HG03520 (cell line): ENCODE measurements at regions not wholly inside any gene's neighbourhood (a gene's known extent, or its start where the extent isn't known, plus 50 kb on each side); places are given as distances from the start of the nearest gene placed in this dataset.

ENCODE experiments used
- ATAC-seq: cut with Tn5 transposase; IDR thresholded peaks from one replicate; pipeline ENCODE4 v1.9.1; 2021; ENCODE audit warnings: mild to moderate bottlenecking, moderate library complexity; ENCODE audit not compliant: unreplicated experiment

DNA sequence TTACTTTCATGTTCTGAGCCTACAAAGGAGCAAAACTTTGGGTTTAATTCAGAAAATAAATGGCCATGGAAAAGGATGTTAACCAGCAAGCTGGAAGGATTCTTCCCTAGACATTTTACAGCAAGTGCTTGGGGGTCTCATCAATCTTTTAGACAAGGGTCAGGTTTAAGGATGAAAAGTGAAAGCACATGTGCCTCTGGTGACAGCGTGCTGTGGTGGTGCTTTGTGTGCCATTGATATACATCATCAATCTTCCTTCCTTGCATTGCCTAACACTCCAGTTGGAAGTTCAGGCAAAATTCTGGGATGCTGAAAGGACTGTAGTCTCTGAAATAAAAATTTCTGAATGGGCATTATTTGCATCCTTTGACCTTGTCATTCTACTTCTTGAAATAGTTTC, 171.2 kb downstream of the KCNE4 start:
- no peak for ATAC-seq

DNA sequence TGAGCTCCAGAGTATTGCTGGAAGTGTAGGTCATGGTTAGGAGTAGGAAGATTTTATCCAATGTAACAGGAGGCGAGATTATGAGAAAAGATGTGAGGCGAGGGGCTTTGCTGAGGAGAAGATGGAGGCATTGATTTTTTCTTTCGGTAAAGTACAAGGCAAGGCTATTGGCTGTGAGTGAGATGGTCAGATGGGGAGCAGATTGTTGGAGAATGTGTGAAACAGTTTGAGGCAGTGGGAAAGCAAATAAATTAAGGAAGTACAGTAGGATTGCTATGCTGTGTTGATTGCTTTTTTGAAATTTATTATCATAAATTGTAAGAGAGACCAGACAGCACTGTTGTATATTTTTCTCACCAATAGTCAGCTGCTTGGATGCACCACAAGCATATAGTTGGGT, 173.3 kb downstream of the KCNE4 start:
- no peak for ATAC-seq

DNA sequence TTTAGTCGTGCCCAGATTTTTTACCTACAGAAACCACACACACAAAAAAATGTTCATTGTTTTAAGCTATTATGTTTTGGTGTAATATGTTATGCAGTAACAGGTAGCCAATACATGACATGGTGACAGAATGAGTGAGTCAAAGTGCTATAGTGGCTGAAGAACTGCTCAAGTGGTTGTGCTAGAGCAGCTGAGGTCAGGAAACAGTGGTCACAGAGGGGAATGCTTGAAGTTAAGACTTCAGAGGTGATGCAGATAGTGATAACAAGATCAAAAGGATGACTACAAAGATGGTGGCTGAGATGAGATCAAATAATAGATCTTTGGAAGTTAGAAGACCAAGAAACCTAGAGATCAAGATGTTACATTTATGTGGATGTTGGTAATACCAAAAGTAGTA, 174.3 kb downstream of the KCNE4 start:
- no peak for ATAC-seq

DNA sequence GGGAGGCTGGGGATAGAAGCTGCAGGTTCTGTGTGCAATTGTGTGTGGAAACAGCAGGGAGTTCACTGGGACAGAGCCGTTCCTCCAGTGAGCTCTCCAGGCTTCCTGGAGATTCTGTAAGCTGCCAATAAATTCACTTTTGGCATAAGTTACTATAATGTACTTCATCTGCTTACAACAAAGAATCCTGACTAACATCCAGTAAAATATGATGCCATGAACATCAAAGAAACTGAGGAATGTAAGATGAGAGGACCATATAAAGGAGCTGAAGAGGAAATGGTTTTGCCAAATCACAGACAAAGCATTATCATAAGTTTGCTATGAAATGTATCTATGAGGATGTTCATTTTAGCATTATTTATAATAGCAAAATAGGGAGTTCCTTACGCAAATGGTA, 175.3 kb downstream of the KCNE4 start:
- ATAC-seq = no peak

DNA sequence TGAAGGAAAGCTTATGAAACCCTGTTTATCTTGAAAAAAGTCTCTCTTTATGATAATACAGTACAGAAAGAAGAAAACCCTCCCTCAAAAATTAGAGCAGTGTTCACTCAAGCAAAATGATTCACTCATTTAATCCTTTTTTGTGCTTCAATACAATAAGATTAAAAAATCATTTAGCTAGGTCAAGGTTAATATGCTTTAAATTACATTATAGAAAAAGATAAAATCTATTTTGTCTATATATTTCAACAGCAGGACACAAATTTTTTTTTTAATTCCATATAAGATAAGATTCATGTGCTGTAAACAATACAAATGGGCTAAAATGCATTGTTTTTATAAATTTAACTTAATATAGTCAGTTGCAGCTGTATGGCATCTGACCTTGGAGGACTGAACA, 176.9 kb downstream of the KCNE4 start:
- ATAC-seq = no peak

DNA sequence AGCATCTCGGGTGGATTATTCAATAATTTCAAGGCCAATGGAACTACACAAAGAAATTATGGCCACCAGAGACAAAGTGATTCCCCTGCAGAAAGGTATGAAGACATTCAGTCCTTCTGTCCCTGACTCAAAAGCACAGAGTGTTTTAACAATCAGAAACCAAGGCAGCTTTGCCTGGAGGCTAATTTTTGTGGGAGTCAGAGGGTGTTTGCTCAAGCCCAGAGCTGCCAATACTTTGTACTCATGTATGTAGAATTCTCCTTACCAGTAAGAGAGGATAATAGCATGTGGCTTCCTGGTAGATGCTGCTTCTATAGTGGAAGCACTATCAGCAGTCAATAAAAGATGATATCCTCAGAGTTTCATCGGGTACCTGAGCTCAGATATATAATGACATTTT, 178.4 kb downstream of the KCNE4 start:
- no peak for ATAC-seq

DNA sequence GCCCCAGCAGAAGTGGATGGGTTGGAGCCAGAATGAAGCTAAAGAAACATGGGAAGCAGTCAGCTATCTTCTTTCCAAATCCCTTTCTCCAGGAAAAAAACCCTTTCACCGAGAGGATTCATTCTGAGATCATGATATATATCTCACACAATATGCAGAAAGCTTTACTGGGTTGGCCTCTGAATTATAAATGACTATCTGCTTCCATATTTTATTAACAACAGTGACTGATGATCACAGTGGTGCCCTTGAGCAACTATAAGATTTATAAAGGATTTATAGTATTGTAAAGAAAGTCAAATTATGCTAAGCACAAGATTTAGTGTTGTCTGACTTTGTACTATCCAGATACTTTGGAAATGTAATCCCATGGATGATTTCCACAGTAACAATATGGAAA, 180.3 kb downstream of the KCNE4 start:
- no peak for ATAC-seq

DNA sequence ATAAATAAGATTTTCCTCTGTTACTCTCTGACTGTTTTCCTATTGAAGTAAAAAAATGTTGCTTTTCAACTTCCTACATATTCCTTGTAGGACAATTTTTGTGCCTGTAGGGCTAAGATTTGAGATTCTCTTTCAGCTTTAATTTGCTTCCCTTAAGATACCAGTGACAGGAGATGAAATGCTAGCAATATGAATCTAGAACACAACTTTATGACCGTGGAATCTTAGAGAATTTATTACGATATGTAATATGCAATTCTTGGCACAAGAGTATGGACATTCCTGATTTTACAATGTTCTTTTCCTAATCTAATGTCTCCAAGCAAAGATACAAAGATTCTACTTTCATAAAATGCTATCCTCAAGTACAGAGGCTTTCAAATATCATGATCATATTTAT, 180.9 kb downstream of the KCNE4 start:
- ATAC-seq = no peak

DNA sequence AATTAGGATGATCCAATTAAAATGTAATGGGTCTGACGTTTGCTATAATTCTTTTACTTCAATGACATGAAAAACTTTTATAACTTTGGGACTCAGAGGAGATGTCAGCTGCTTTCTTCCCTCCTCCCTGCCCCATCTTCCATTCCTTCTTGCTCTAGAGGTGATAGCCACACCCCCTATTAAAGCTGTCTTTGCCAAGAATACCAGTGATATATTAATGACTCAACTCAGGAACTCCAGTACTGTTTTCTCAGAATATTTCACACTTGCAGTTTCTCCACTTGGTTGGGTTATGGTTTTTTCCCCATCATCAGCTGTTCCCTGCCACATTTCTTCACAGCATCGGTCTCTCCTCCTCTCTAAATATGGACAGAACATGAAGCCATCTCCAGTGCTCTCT, 184.0 kb downstream of the KCNE4 start:
- no peak for ATAC-seq

DNA sequence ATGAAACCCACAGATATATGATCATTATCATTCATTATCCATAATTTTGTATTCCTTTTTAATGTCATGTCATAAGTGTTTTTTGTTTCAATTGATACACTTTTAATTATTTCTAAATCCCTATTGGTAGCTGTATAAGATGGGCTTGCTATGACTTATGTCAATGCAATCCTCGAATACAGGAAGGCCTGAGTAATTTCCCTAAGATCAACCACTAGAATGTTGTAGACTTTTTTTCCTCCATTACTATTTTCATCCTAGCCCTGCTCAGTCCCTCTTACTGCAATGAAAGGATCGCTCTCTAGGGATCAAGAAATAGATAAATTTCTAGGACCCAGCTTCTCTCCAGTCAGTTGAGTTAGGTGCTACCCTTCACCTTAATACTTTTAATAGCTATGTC, 186.3 kb downstream of the KCNE4 start:
- ATAC-seq = no peak

DNA sequence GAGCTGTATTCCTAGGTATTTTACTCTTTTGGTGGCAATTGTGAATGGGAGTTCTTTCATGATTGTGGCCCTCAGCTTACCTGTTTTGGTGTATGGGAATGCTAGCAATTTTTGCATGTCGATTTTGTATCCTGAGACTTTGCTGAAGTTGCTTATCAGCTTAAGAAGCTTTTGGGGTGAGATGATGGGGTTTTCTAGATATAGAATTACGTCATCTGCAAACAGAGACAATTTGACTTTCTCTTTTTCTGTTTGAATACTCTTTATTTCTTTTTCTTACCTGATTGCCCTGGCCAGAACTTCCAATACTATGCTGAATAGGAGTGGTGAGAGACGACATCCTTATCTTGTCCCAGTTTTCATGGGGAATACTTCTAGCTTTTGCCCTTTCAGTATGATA, 191.2 kb downstream of the KCNE4 start:
- ATAC-seq = no peak

DNA sequence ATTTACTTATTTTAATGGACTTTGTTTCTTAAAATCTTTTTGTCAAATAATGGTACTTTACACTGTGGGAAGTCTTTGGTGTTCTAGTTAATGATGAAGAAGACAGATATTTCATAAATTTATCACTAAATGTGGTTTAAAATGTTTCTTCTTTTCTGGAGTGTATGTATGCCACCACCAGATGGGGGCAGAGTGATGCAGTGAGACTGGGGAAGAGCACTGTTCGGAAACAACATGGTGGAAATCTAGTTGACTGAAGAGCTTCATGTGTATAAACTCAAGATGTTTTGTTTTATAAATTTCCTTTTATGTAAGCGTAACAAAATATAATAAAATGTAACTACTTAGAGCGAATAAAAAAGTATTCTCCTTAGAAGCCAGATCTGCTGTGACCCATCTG, 195.1 kb downstream of the KCNE4 start:
- ATAC-seq = no peak

DNA sequence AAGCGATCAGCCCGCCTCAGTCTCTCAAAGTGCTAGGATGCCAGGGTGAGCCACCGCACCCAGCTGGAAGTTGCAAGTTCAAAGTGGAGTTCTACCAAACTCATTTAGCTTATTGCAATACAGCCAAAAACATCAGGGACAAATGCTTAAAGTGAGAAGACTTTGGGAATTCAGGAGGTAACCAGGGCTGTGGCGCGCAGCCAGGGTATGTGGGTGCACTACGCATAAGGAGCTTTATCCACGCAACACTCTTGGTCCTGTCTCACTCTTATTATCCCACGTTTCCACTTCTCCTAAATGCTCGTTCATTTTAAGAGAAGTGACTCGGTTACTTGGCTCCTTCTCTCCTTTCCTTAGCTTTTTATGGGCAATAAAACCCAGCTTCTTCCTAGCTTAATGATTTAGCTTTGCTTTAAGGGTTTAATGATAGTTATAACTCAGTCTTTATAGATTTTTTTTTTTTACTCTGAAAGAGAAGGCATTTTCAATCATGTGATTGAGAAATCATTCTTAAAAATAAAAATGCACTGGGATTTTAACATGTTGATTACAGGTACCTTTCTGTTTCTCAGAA, 199.8 kb downstream of the KCNE4 start:
- ATAC-seq = no peak

DNA sequence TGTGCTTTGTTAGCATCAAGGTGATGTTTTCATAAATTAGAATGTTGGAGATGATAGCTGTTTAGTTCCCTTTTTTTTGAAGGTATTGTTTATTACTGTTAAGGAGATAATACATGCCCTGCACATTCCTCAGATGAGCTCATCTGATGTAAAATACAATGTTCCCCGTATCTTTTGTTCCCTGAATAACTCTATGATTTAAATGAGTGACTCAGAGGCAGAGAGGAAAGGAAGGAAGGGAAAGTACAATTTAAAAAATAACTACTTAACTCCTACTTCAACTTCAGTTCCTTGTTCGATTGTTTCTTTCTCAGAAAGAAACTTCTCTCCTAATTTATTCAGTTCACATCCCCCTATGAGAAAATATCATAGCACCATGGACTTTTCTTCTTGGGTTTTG, 208.7 kb downstream of the KCNE4 start:
- ATAC-seq = no peak

DNA sequence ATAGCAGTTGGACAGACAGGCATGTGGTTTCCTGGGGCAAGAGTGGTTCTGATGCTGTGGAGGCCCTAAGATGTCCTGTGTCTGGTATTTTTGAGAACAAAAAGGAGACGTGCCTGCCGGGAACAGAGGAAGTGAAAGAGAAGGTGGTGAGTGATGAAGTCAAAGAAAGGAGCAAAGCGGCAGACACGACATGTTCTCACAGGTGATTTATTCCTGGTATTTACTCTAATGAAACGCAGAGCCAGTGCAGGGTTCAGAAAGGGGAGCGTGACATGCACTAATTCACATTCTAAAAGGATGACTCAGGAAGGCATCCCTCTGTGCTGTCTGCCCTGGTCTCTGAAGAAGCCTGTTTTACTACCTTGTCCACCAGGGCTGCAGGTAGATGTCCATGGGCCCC, 211.0 kb downstream of the KCNE4 start:
- no peak for ATAC-seq

DNA sequence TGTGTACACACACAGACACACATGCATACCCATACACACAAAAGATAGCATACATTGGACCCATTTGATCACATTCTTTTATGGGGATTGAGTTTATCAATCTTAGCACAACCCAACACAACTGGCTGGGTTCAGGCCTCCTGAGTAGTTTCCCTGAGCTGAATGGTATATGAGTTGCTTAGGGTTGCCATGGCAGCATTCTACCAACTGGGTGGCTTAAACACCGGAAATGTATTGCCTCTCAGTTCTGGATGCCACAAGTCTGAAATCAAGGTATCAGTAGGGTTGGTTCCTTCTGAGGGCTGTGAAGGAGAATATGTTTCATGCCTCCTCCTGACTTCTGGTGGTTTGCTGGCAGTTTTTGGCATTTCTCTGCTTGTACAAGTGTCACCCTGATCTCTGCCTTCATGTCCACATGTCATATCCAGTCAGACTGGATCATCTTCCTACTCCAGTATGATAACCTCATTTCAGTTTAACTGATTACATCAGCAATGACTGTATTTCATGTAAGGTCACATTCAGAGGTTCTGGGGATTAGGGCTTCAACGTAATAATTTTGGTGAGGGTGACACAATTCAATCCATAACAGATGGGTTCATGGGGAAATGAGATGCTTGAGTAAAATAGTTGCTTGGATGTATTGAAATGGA, 212.7 kb downstream of the KCNE4 start:
- ATAC-seq = no peak

DNA sequence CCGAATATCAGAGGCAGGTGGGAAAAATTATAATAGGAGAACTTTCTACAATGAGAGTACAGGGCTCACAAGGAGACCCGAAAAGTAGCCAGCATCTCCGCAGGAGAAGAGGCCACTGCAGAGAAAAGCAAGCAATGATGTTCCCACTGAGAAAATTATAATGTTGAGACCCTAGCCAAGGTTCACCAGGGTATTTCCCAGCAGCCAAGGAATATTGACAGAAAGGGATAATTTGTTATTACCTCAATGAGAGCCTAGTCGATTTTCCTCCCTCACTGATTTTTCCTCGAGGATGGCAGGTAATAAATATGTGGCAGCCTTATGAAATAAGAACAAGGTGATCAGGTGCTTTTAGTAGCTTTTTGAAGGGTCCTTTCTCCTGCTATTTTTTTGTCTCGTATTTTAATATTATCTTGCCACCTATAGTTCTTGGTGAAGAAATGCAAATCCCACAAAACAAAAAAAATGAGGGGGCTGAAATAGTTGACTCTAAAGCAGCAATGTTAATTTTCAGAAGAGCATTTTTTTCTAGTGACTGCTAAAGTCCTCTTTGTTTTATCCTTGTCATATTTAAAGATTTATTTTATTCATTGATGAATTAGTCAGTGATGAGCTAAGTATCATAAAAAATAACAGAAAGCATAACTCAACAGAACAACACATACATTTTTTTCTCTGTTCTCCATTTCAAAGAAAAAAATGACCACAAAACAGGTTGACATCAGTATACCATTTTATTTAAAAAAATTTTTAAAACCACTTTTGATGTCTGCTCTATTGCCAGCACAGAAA, 215.4 kb downstream of the KCNE4 start:
- ATAC-seq = no peak

DNA sequence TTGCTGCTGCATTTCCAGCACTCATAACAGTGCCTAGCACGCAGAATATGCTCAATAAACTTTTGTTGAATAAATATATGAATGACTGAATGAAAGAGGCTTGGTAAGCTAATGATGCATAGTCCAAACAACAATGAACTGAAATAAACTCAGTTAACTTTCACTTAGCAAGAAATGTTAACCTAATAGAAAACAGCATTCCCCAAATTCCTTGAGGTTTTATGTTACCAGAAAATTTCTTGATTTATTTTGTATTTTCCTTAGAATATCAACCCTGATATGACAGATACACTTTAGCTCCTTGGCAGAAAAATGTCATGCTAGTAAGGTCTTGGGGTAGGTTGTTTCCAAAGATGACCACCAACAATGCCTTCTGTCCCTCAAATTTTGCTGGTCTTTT, 217.4 kb downstream of the KCNE4 start:
- no peak for ATAC-seq

DNA sequence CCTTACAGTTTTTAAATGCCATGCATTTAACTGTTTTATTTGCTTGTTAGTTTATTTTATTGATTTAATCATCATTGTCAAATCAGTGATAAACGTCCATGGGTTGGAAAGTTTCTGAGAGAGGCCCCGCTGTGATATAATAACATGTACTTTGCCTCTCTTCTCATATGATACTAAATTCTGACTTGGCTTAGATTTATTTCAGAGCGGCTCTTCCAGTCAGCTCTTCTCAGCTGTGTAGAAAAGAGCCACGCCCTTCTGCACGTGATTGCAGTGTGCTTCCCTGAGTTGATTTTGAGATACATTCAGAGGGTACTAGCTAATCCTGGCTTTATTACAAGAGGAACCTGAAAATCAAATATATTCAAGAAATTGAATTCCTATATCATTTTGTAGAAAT, 218.6 kb downstream of the KCNE4 start:
- ATAC-seq = no peak

DNA sequence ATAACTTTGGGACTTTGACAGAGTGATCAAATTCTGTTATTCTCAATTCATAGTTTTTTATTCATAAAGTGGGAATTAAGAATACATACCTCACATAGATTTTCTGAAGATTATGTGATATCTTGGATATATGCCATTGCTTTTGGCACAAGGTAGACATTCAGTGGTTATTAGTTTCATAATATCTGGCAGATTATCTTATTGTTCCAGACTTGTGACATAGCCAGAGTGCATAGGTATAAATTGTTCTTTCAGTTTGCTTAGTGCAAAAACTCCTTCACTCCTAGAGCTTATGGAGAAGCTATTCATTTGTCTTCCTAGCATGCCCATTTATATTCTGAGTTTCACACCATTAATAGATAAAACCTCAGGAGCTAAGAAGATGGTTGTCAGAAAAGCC, 222.0 kb downstream of the KCNE4 start:
- ATAC-seq = no peak

DNA sequence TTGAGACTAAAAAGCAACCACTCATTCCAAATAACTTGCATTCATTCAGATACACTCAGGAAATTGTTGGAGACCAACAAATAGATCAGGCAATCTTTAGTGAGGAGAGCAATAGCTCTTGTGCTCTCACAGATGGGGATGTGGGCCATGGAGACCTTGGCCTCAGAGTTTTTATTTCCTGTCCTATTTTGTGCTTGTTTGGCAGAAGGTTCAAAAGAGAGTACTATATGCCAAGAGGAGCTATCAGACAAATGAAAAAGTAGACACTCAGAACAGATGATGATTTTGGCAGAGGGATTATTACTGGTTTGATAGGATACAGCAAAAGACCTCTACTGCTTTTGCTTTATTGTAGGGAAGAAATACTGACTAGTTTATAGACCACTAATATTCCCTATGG, 230.2 kb downstream of the KCNE4 start:
- ATAC-seq = no peak

DNA sequence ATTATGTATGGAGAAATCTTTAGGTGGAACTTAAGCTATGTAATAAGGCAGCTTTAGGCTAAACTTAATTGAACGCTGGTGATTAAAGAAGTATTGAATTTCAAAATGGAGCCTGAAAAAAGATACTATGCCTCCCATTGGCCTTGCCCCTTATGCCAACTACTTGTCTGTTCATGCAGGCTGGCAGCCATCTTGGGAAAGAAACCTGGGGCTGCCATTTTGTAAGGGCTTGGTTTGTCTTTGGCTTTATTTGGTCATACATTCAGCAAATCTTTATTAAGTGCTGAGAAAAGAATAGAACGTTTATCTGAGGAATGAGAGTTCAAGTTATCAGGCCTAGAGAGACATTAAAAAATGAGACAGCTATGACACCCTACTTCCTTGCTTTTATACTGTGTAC, 231.3 kb downstream of the KCNE4 start:
- ATAC-seq = no peak

DNA sequence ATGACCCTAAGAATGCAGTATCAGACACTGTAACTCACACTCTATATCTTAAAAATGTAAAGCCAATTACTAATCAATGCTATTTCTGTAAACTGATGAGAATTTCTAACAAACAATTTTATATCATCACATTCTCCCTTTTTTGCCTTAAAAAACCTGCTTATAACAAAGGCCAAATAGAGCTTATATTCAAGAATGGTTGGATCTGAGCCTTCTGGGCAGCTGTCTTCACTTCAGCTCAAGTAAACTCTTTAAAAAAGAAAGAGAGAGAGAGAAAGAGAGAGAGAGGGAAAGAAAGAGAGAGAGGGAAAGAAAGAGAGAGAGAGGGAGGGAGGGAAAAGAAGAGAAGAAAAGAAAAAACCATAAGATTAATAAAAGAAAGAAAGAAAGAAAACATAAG, 231.8 kb downstream of the KCNE4 start:
- no peak for ATAC-seq
